ENCODE measurements at regions not wholly inside any gene's neighbourhood (a gene's known extent, or its start where the extent isn't known, plus 50 kb on each side); places are given as distances from the start of the nearest gene placed in this dataset.
"Not testable (repeated sequence)": the region's sequence is repeated elsewhere in the genome, so short reads cannot be mapped to it uniquely, and the experiment has no call there.

GRCh38 chr13:111667757-111668156, 347.3 kb downstream of the TEX29 start (continued):
- TF ChIP-seq, protein P1, sequence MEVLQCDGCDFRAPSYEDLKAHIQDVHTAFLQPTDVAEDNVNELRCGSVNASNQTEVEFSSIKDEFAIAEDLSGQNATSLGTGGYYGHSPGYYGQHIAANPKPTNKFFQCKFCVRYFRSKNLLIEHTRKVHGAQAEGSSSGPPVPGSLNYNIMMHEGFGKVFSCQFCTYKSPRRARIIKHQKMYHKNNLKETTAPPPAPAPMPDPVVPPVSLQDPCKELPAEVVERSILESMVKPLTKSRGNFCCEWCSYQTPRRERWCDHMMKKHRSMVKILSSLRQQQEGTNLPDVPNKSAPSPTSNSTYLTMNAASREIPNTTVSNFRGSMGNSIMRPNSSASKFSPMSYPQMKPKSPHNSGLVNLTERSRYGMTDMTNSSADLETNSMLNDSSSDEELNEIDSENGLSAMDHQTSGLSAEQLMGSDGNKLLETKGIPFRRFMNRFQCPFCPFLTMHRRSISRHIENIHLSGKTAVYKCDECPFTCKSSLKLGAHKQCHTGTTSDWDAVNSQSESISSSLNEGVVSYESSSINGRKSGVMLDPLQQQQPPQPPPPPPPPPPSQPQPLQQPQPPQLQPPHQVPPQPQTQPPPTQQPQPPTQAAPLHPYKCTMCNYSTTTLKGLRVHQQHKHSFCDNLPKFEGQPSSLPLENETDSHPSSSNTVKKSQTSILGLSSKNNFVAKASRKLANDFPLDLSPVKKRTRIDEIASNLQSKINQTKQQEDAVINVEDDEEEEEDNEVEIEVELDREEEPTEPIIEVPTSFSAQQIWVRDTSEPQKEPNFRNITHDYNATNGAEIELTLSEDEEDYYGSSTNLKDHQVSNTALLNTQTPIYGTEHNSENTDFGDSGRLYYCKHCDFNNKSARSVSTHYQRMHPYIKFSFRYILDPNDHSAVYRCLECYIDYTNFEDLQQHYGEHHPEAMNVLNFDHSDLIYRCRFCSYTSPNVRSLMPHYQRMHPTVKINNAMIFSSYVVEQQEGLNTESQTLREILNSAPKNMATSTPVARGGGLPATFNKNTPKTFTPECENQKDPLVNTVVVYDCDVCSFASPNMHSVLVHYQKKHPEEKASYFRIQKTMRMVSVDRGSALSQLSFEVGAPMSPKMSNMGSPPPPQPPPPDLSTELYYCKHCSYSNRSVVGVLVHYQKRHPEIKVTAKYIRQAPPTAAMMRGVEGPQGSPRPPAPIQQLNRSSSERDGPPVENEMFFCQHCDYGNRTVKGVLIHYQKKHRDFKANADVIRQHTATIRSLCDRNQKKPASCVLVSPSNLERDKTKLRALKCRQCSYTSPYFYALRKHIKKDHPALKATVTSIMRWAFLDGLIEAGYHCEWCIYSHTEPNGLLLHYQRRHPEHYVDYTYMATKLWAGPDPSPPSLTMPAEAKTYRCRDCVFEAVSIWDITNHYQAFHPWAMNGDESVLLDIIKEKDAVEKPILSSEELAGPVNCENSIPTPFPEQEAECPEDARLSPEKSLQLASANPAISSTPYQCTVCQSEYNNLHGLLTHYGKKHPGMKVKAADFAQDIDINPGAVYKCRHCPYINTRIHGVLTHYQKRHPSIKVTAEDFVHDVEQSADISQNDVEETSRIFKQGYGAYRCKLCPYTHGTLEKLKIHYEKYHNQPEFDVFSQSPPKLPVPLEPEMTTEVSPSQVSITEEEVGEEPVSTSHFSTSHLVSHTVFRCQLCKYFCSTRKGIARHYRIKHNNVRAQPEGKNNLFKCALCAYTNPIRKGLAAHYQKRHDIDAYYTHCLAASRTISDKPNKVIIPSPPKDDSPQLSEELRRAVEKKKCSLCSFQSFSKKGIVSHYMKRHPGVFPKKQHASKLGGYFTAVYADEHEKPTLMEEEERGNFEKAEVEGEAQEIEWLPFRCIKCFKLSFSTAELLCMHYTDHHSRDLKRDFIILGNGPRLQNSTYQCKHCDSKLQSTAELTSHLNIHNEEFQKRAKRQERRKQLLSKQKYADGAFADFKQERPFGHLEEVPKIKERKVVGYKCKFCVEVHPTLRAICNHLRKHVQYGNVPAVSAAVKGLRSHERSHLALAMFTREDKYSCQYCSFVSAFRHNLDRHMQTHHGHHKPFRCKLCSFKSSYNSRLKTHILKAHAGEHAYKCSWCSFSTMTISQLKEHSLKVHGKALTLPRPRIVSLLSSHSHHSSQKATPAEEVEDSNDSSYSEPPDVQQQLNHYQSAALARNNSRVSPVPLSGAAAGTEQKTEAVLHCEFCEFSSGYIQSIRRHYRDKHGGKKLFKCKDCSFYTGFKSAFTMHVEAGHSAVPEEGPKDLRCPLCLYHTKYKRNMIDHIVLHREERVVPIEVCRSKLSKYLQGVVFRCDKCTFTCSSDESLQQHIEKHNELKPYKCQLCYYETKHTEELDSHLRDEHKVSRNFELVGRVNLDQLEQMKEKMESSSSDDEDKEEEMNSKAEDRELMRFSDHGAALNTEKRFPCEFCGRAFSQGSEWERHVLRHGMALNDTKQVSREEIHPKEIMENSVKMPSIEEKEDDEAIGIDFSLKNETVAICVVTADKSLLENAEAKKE (CRISPR knock-in tag; IDR thresholded peaks at IDR 0.05), result no peak

- no peaks in the 10 kb centered on the region for H3K9me2 ChIP-seq (ENCODE audit: insufficient read depth)
- H3K4me2 ChIP-seq, result no peak overlapping the region
- TF ChIP-seq ZNF114 (CRISPR knock-in tag; IDR thresholded peaks at IDR 0.05) (no peak), STAT1 (IDR thresholded peaks at IDR 0.05; ENCODE audit: unreplicated experiment) (no peak), CREB1 (CRISPR knock-in tag; IDR thresholded peaks at IDR 0.05; ENCODE audit: low read depth) (no peak), POLR2AphosphoS5 (IDR thresholded peaks at IDR 0.05; ENCODE audit: low read depth) (no peak), REST (IDR thresholded peaks at IDR 0.05; ENCODE audit: unreplicated experiment) (no peak), NANOG (IDR thresholded peaks at IDR 0.05; ENCODE audit: borderline replicate concordance) (no peak)
- no peak overlapping the region for H2AFZ ChIP-seq
- no peaks in the 10 kb centered on the region for H3K27me3 ChIP-seq (ENCODE audit: insufficient read depth)
- H3K79me2 ChIP-seq (replicated peaks; ENCODE audit: insufficient read depth), result no peaks in the 10 kb centered on the region
- no peaks in the 10 kb centered on the region for H4K20me1 ChIP-seq (replicated peaks; ENCODE audit: insufficient read depth)
- ATAC-seq (no peak), DNase-seq (ENCODE audit: low spot score) (no peak)
- H3K4me1 Mint-ChIP-seq, result no peaks in the 10 kb centered on the region; the same call in 2 of the 3 replicates
- H3K27me3 Mint-ChIP-seq (ENCODE audit: insufficient read depth, low read depth, poor library complexity), result peaks cover 5% of the 10 kb centered on the region
- H3K4me1 ChIP-seq (ENCODE audit: insufficient read depth), result no peaks in the 10 kb centered on the region
- H3K36me3 Mint-ChIP-seq (ENCODE audit: low read depth), result no peaks in the 10 kb centered on the region
- H3K4me3 ChIP-seq, result no peak overlapping the region
- H3K27ac Mint-ChIP-seq, result no peak overlapping the region
- H3K4me3 Mint-ChIP-seq, result no peak overlapping the region
- H3K27ac ChIP-seq (ENCODE audit: low read depth), result no peak overlapping the region
- H3K36me3 ChIP-seq (ENCODE audit: insufficient read depth), result no peaks in the 10 kb centered on the region
- no peaks in the 10 kb centered on the region for H3K9me3 Mint-ChIP-seq
- no peaks in the 10 kb centered on the region for H3F3A ChIP-seq (replicated peaks; ENCODE audit: low read depth)
Measured at GRCh38 chr13:111668451-111668850, 348.0 kb downstream of the TEX29 start.

DNA sequence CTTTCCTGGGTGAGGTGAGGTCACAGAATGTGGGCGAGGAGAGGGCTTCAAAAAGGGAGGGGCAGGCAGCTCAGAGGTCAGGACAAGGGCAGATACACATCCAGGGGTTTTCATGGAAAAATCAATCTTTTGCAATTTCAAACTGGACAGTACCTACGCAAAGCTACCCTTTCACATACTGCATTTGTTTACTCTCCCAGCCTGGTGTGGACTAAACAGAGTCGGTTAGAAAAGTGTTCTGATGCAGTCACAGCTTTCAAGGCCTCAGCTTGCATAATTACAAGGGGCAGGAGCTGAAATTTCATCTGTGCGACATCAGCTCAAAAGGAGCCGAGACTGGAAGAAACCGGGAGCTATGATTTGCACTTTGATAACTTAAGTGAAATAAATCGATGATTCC, 351.8 kb downstream of the TEX29 start:
- H3F3A ChIP-seq (replicated peaks; ENCODE audit: low read depth); H3K4me3 Mint-ChIP-seq; DNase-seq (ENCODE audit: low spot score); H3K27me3 Mint-ChIP-seq (ENCODE audit: insufficient read depth, low read depth, poor library complexity); ATAC-seq; H3K4me3 ChIP-seq; H3K9me2 ChIP-seq (ENCODE audit: insufficient read depth); H3K4me2 ChIP-seq; H3K4me1 Mint-ChIP-seq; H3K4me1 ChIP-seq (ENCODE audit: insufficient read depth); H3K27ac Mint-ChIP-seq; H2AFZ ChIP-seq; H3K79me2 ChIP-seq (replicated peaks; ENCODE audit: insufficient read depth); H4K20me1 ChIP-seq (replicated peaks; ENCODE audit: insufficient read depth); H3K36me3 Mint-ChIP-seq (ENCODE audit: low read depth); H3K9me3 Mint-ChIP-seq; H3K27ac ChIP-seq (ENCODE audit: low read depth); H3K27me3 ChIP-seq (ENCODE audit: insufficient read depth); H3K36me3 ChIP-seq (ENCODE audit: insufficient read depth): not testable (repeated sequence)

All from GM23338 (cell line).